GM12878 (cell line): ENCODE measurements at regions not wholly inside any gene's neighbourhood (a gene's known extent, or its start where the extent isn't known, plus 50 kb on each side); places are given as distances from the start of the nearest gene placed in this dataset.
A peak's percentile ranks its signal among the peaks of the same experiment; 100 is the strongest.

Source experiments
- ATAC-seq: fragments of 200-7000 bp; cut with Tn5 transposase; 3 replicates; pipeline ENCODE4 v1.9.1; 2020; ENCODE audit warnings: mild to moderate bottlenecking, moderate library complexity
- BruUV-seq: library from RNA; stranded (reverse); fragments of 400-500 nt; replicated peaks from 2 replicates; lab custom pipeline; 2021; lab: Mats Ljungman, UMichigan
- CTCF ChIA-PET: fragments of 300-600 bp; sonication (Branson Sonifier 250); formaldehyde crosslinking; extraction: SDS; loops from one replicate; lab custom pipeline; 2021; ENCODE audit warnings: inconsistent platforms; lab: Yijun Ruan, JAX
- POLR2A ChIA-PET: fragments of 350-600 bp; formaldehyde crosslinking; extraction: SDS; loops from one replicate; lab custom pipeline; 2021; ENCODE audit warnings: inconsistent platforms; lab: Charles Lee
- RAD21 ChIA-PET: fragments of 300-600 bp; sonication (Branson Sonifier 250); formaldehyde crosslinking; loops from one replicate; lab custom pipeline; 2023; ENCODE audit warnings: antibody characterized with exemption; ENCODE audit not compliant: unreplicated experiment; lab: Charles Lee
- SMC1A ChIA-PET: fragments of 300-600 bp; sonication (Branson Sonifier 250); formaldehyde crosslinking; loops from one replicate; lab custom pipeline; 2023; ENCODE audit not compliant: unreplicated experiment, uncharacterized antibody; lab: Charles Lee
- DNase-seq: peaks from one replicate; pipeline ENCODE4 v3.0.0-alpha.2; 2011; ENCODE audit warnings: low read depth, low spot score
- FAIRE-seq: peaks from 3 replicates; lab custom pipeline; 2011; peaks lifted over from hg19 to GRCh38; lab: Jason Lieb, UNC
- H2AFZ ChIP-seq: 2 replicates; pipeline ENCODE4 v1.6.0; 2011; ENCODE audit warnings: low read depth, low read length, control low read depth; ENCODE audit not compliant: control insufficient read depth
- H3K27ac ChIP-seq: 2 replicates; pipeline ENCODE4 v1.5.1; 2011; ENCODE audit warnings: control low read depth; ENCODE audit not compliant: control insufficient read depth, insufficient read depth
- H3K27me3 ChIP-seq, 2 experiments: replicated peaks in 1 of 2; 2 replicates each; pipeline versions ENCODE4 v1.6.0 to v1.6.1; 2011; ENCODE audit warnings: low read length in 1 of 2; ENCODE audit not compliant: control insufficient read depth in 2 of 2, insufficient read depth in 2 of 2
- H3K36me3 ChIP-seq, 2 experiments: 2 replicates each; pipeline ENCODE4 v1.5.1; 2011; ENCODE audit warnings: low read length in 1 of 2; ENCODE audit not compliant: control insufficient read depth in 2 of 2, insufficient read depth in 2 of 2
- H3K4me1 ChIP-seq: 2 replicates; pipeline ENCODE4 v1.6.1; 2011; ENCODE audit warnings: mild to moderate bottlenecking, low read length, moderate library complexity, mixed read lengths; ENCODE audit not compliant: control insufficient read depth, insufficient read depth
- H3K4me2 ChIP-seq: 2 replicates; pipeline ENCODE4 v1.6.0; 2011; ENCODE audit warnings: control low read depth; ENCODE audit not compliant: control insufficient read depth, insufficient read depth
- H3K4me3 ChIP-seq: fragments of 200-600 bp; sonication (generic); 2 replicates; pipeline ENCODE4 v1.5.1; 2016
- H3K79me2 ChIP-seq: 2 replicates; pipeline ENCODE4 v1.6.0; 2011; ENCODE audit warnings: low read length; ENCODE audit not compliant: control insufficient read depth, insufficient read depth
- H3K9ac ChIP-seq: 2 replicates; pipeline ENCODE4 v1.8.0; 2011; ENCODE audit warnings: low read length, control low read depth, mixed read lengths; ENCODE audit not compliant: control insufficient read depth, insufficient read depth
- H3K9me3 ChIP-seq: replicated peaks from 3 replicates; pipeline ENCODE4 v1.5.1; 2011; ENCODE audit warnings: mild to moderate bottlenecking, low read length; ENCODE audit not compliant: control insufficient read depth, insufficient read depth
- H4K20me1 ChIP-seq: 2 replicates; pipeline ENCODE4 v1.6.0; 2011; ENCODE audit not compliant: control insufficient read depth, insufficient read depth
- CBX5 ChIP-seq: sonication (generic); IDR thresholded peaks from 2 replicates; pipeline ENCODE4 v1.6.1; 2016; ENCODE audit warnings: low read depth, moderate library complexity, mild to moderate bottlenecking, inconsistent platforms
- CTCF ChIP-seq, 3 experiments: IDR thresholded peaks in 2 of 3; conservative IDR thresholded peaks in 1 of 3; 2 replicates each; pipeline ENCODE4 v1.5.1; 2011; ENCODE audit warnings: low read depth in 3 of 3, low read length in 3 of 3, mild to moderate bottlenecking in 3 of 3, control low read depth in 2 of 3, moderate library complexity in 2 of 3, inconsistent platforms in 1 of 3, mixed read lengths in 1 of 3; ENCODE audit not compliant: control insufficient read depth in 2 of 3, insufficient read depth in 1 of 3; ENCODE audit errors: extremely low read depth in 1 of 3
- DPF2 ChIP-seq: fragments of 450-650 bp; IDR thresholded peaks from 2 replicates; pipeline ENCODE4 v1.6.1; 2017; ENCODE audit warnings: mild to moderate bottlenecking
- EGR1 ChIP-seq, 2 experiments: IDR thresholded peaks; 1 replicate in 1 of 2; 2 replicates in 1 of 2; pipeline ENCODE4 v1.6.1; 2011 to 2012; ENCODE audit warnings: low read depth in 2 of 2, low read length in 2 of 2, borderline replicate concordance in 1 of 2, mild to moderate bottlenecking in 1 of 2, moderate library complexity in 1 of 2
- FOXM1 ChIP-seq: IDR thresholded peaks from 2 replicates; pipeline ENCODE4 v1.6.1; 2012; ENCODE audit warnings: low read depth, mild to moderate bottlenecking, inconsistent platforms, low read length, moderate library complexity
- GATAD2B ChIP-seq: fragments of 450-650 bp; conservative IDR thresholded peaks from 2 replicates; pipeline ENCODE4 v1.6.1; 2017; ENCODE audit warnings: low read depth, mild to moderate bottlenecking, moderate library complexity
- HDAC2 ChIP-seq: fragments of 200-600 bp; sonication (generic); IDR thresholded peaks from 2 replicates; pipeline ENCODE4 v1.6.1; 2017
- KDM1A ChIP-seq: fragments of 200-600 bp; sonication (generic); IDR thresholded peaks from 2 replicates; pipeline ENCODE4 v1.6.1; 2016; ENCODE audit warnings: borderline replicate concordance
- MEF2A ChIP-seq: IDR thresholded peaks from 2 replicates; pipeline ENCODE4 v1.6.1; 2011; ENCODE audit warnings: low read depth, mild to moderate bottlenecking, low read length, moderate library complexity; ENCODE audit not compliant: insufficient read depth
- NBN ChIP-seq: fragments of 450-650 bp; IDR thresholded peaks from 2 replicates; pipeline ENCODE4 v1.6.1; 2016
- RAD21 ChIP-seq: IDR thresholded peaks from 2 replicates; pipeline ENCODE4 v1.6.1; 2011; ENCODE audit warnings: mild to moderate bottlenecking, low read depth, low read length, moderate library complexity; ENCODE audit not compliant: insufficient read depth
- SMAD5 ChIP-seq: IDR thresholded peaks from 2 replicates; pipeline ENCODE4 v1.6.1; 2016; ENCODE audit warnings: antibody characterized with exemption, low read depth
- SMC3 ChIP-seq: IDR thresholded peaks from 2 replicates; pipeline ENCODE4 v1.6.1; 2011; ENCODE audit warnings: low read length, improper control_type of control experiment, borderline replicate concordance
- STAT3 ChIP-seq: IDR thresholded peaks from 2 replicates; pipeline ENCODE4 v1.6.1; 2011; ENCODE audit warnings: low read depth, low read length, improper control_type of control experiment
- TCF12 ChIP-seq: IDR thresholded peaks from 2 replicates; pipeline ENCODE4 v1.6.1; 2011; ENCODE audit warnings: low read depth, mild to moderate bottlenecking, low read length
- YY1 ChIP-seq: IDR thresholded peaks from 2 replicates; pipeline ENCODE4 v1.6.1; 2011; ENCODE audit warnings: low read depth, mild to moderate bottlenecking, low read length
- whole genome bisulfite sequencing: methylation state at CpG from one replicate; pipeline ENCODE4 v1.1.6; 2016; ENCODE audit warnings: low lambda C conversion rate; ENCODE audit not compliant: insufficient replicate concordance, insufficient coverage; ENCODE audit errors: missing lambda C conversion rate; 5-methylcytosine and 5-hydroxymethylcytosine counted together
- in situ Hi-C: fragments of 300-500 bp; cut with MboI; formaldehyde crosslinking; loops from 9 replicates; pipeline ENCODE4 v1.14.3; 2018; ENCODE audit warnings: mixed read lengths
- intact Hi-C: fragments of 100-400 bp; cut with micrococcal nuclease; formaldehyde crosslinking; loops from one replicate; pipeline ENCODE4 v1.14.2; 2022; ENCODE audit not compliant: unreplicated experiment
- TF ChIP-seq, protein P1 (sequence below): IDR thresholded peaks from 2 replicates; pipeline ENCODE4 v1.6.1; 2011; ENCODE audit warnings: mild to moderate bottlenecking, low read depth, low read length, moderate library complexity; ENCODE audit not compliant: insufficient replicate concordance

DNA sequence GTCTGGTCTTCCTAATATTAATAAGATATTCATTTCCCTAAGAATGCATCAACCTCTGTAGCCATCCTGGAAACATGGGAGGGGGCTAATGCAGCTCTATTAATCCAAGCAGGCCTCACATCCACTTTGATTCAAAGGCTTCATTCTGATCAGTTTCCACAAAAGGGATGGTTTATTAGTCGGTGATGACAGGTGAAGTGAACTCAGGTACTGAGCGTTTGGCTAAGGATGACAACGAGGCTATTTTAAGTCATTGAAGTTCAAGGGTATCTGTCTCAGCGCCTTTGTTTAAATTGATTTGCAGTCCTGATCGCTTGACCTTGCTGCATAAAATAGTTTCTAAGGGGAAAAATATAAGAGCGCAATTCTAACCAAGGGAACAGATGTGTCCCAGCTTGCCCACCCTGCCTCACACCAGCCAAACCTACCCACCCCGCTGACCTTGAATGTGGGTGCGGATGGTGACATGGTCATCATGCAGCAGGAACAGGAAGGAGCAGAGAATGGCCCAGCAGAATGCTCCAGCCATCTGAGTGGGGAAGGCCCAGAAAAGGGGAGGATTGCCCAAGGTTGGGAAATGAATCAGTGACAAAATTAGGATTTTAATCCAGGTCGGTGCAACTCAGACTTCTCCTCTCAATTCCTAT is 70.5 kb upstream of the ZNF618 start (continued):
- TF ChIP-seq YY1 (no peak), CBX5 (no peak)

DNA sequence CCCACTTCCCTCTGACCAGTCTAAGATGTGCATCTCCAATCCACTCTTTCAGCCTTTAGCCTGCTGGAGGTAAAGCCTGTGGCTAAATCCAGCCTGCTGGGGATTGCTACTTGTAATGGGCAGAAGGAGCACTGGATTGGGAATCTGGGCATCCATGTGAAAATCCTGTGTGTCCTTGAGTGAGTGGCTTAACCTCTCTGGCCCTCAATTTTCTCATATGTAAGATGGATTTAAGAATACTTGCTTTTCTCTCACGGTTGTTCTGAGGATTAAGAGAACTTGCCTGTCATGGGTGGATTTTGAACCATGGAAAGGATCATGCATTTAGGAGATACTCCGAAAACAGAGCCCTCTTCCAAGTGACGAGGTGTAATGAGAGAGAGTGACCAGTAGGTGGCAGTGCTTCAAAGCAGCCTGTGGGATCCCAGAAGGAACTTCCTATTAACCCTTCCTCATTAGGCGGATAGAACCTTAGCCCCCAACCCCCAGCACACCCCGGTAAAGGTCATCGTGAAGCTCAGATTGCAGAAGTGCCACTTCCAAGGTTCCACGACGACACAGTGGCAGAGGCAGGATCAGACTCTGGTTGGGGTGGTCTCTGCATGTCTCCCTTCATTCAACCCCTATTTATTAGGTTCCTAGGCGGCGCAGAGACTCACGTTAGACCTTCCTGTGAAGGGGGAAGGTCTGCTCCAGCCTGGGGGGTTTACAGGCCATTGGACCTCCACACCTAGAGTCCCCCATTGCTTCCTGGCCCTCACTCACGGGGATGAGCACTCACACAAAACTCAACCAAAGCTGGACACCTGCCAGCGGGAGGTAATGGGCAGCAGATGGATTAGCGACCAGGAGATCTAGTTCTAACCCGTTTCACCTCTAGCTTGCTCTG is 68.7 kb upstream of the ZNF618 start:
- in situ Hi-C loops (no loop called here), intact Hi-C loops (loop anchor here (5.0 kb wide), 2 partner anchors 75 to 155 kb away; no protein-coding TSS in a partner anchor)
- 20% methylated on average over 15 of the region's 15 CpGs for WGBS
- SMC1A ChIA-PET = interaction anchor here (1.9 kb wide), 1 partner anchor 8 kb away, joined by 6 read pairs; no protein-coding TSS in a partner anchor
- RAD21 ChIA-PET = no interaction called here
- ATAC-seq (peak; percentile 58; the same call in 2 of the 3 replicates), DNase-seq (no peak), FAIRE-seq (peak; percentile 61)
- Histone ChIP-seq H3K79me2 (no peaks in the 10 kb centered on the region), H3K36me3 (no peaks in the 10 kb centered on the region), H4K20me1 (no peaks in the 10 kb centered on the region), H3K9ac (no peak overlapping the region), H3K4me3 (no peak overlapping the region), H3K4me1 (no peaks in the 10 kb centered on the region), H3K9me3 (no peaks in the 10 kb centered on the region), H3K27me3 (no peaks in the 10 kb centered on the region), H2AFZ (no peak overlapping the region), H3K4me2 (no peak overlapping the region), H3K27ac (no peak overlapping the region)
- POLR2A ChIA-PET = no interaction called here
- BruUV-seq = no TSS peak
- TF ChIP-seq RAD21 = peak; percentile 61
- peak; percentile 53 for TF ChIP-seq SMC3
- TF ChIP-seq SMAD5 = no peak
- TF ChIP-seq NBN = no peak
- no peak for TF ChIP-seq FOXM1
- no peak for TF ChIP-seq TCF12
- TF ChIP-seq STAT3 = no peak
- no peak for TF ChIP-seq KDM1A
- TF ChIP-seq MEF2A = no peak
- TF ChIP-seq EGR1 (IDR thresholded peaks at IDR 0.05; ENCODE audit: borderline replicate concordance in 1 of 2, low read depth in 2 of 2, low read length in 2 of 2) = no peak
- TF ChIP-seq GATAD2B = no peak
- TF ChIP-seq HDAC2 = no peak
- TF ChIP-seq CTCF (IDR thresholded peaks at IDR 0.05 in 2 of 3, conservative IDR thresholded peaks at IDR 0.05 in 1 of 3; ENCODE audit: control insufficient read depth in 2 of 3, extremely low read depth in 1 of 3, insufficient read depth in 1 of 3, low read depth in 3 of 3, low read length in 3 of 3) = peak; percentile 75 to 87 (median 86)
- TF ChIP-seq, protein P1, sequence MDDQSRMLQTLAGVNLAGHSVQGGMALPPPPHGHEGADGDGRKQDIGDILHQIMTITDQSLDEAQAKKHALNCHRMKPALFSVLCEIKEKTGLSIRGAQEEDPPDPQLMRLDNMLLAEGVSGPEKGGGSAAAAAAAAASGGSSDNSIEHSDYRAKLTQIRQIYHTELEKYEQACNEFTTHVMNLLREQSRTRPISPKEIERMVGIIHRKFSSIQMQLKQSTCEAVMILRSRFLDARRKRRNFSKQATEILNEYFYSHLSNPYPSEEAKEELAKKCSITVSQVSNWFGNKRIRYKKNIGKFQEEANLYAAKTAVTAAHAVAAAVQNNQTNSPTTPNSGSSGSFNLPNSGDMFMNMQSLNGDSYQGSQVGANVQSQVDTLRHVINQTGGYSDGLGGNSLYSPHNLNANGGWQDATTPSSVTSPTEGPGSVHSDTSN = no peak
- TF ChIP-seq DPF2 = no peak
- CTCF ChIA-PET = interaction anchor here (0.6 to 4.0 kb wide), 14 partner anchors 8 to 676 kb away, joined by 3 to 18 read pairs (median 4); partner anchors contain the start of gene ZNF618
